NB4 (cell line): ENCODE measurements at regions not wholly inside any gene's neighbourhood (a gene's known extent, or its start where the extent isn't known, plus 50 kb on each side); places are given as distances from the start of the nearest gene placed in this dataset.

Source experiments
- DNase-seq: peaks from one replicate; pipeline ENCODE4 v3.0.0; 2010; ENCODE audit warnings: low read depth
- H3K4me3 ChIP-seq: one replicate; pipeline ENCODE4 v1.5.1; 2011; ENCODE audit warnings: mild to moderate bottlenecking, low read depth, low read length, moderate library complexity
- CTCF ChIP-seq: IDR thresholded peaks from one replicate; pipeline ENCODE4 v1.5.1; 2012; ENCODE audit warnings: low read depth, low read length
- MAX ChIP-seq: IDR thresholded peaks from 2 replicates; pipeline ENCODE4 v1.6.1; 2011; ENCODE audit warnings: low read depth, low read length
- MYC ChIP-seq: IDR thresholded peaks from 2 replicates; pipeline ENCODE4 v1.6.1; 2011; ENCODE audit warnings: low read depth, low read length
- POLR2A ChIP-seq: IDR thresholded peaks from 2 replicates; pipeline ENCODE4 v1.6.1; 2011; ENCODE audit warnings: mild to moderate bottlenecking; ENCODE audit not compliant: insufficient read length; ENCODE audit errors: extremely low read depth

GRCh38 chr18:66728951-66729350 is 125.1 kb upstream of the CDH19 start:
- TF ChIP-seq POLR2A (no peak), MYC (no peak), MAX (no peak), CTCF (no peak)
- H3K4me3 ChIP-seq = no peak overlapping the region
- DNase-seq = no peak

- H3K4me3 ChIP-seq = no peak overlapping the region
- DNase-seq = peak; percentile 51
- TF ChIP-seq MAX (no peak), POLR2A (no peak), MYC (no peak), CTCF (no peak)
Observed at GRCh38 chr18:66727991-66728390, 124.1 kb upstream of the CDH19 start.

- no peak overlapping the region for H3K4me3 ChIP-seq
- TF ChIP-seq CTCF (no peak), MYC (no peak), POLR2A (no peak), MAX (no peak)
- DNase-seq = no peak
Observed at GRCh38 chr18:66724664-66725356, 120.9 kb upstream of the CDH19 start.

GRCh38 chr18:66722671-66723070 is 118.8 kb upstream of the CDH19 start:
- H3K4me3 ChIP-seq = no peak overlapping the region
- TF ChIP-seq CTCF (no peak), POLR2A (no peak), MYC (no peak), MAX (no peak)
- DNase-seq = no peak

GRCh38 chr18:66708646-66709045 is 104.8 kb upstream of the CDH19 start:
- no peak for TF ChIP-seq MAX
- H3K4me3 ChIP-seq = no peak overlapping the region
- no peak for DNase-seq

GRCh38 chr18:66707473-66707872 is 103.6 kb upstream of the CDH19 start:
- no peak for DNase-seq
- no peak for TF ChIP-seq POLR2A
- no peak for TF ChIP-seq CTCF
- no peak for TF ChIP-seq MYC
- no peak for TF ChIP-seq MAX
- H3K4me3 ChIP-seq = no peak overlapping the region
